GM10266 (cell line): ENCODE measurements at regions not wholly inside any gene's neighbourhood (a gene's known extent, or its start where the extent isn't known, plus 50 kb on each side); places are given as distances from the start of the nearest gene placed in this dataset.

Source experiments
- DNase-seq: peaks from one replicate; pipeline ENCODE4 v3.0.0; 2012; ENCODE audit errors: extremely low spot score
- TF ChIP-seq, protein P1 (sequence below): IDR thresholded peaks from 2 replicates; pipeline ENCODE4 v1.5.1; 2012; ENCODE audit warnings: mild to moderate bottlenecking, low read depth; ENCODE audit not compliant: control insufficient read depth, insufficient read depth; ENCODE audit errors: missing control alignments

DNA sequence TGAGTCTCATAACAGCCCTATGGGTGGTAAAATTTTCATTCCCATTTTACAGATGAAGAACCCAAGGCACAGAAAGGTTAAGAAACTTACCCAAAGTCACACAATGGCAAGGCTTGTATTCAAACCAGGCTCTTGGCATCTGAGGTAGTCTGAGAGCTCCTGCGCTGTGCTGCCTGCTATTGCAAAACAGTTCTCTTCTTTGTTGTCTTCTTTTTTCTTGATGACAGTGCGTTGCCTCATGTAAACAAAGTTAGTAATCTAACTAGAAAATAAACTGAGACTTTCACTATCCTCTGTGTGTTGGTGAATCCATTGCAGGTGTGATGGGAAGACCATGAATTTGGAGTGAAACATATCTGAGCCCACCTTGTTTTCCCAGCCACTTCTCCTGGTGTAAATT lies 240.8 kb downstream of the PTEN start:
- TF ChIP-seq, protein P1, sequence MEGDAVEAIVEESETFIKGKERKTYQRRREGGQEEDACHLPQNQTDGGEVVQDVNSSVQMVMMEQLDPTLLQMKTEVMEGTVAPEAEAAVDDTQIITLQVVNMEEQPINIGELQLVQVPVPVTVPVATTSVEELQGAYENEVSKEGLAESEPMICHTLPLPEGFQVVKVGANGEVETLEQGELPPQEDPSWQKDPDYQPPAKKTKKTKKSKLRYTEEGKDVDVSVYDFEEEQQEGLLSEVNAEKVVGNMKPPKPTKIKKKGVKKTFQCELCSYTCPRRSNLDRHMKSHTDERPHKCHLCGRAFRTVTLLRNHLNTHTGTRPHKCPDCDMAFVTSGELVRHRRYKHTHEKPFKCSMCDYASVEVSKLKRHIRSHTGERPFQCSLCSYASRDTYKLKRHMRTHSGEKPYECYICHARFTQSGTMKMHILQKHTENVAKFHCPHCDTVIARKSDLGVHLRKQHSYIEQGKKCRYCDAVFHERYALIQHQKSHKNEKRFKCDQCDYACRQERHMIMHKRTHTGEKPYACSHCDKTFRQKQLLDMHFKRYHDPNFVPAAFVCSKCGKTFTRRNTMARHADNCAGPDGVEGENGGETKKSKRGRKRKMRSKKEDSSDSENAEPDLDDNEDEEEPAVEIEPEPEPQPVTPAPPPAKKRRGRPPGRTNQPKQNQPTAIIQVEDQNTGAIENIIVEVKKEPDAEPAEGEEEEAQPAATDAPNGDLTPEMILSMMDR, result no peak
- DNase-seq, result no peak

DNA sequence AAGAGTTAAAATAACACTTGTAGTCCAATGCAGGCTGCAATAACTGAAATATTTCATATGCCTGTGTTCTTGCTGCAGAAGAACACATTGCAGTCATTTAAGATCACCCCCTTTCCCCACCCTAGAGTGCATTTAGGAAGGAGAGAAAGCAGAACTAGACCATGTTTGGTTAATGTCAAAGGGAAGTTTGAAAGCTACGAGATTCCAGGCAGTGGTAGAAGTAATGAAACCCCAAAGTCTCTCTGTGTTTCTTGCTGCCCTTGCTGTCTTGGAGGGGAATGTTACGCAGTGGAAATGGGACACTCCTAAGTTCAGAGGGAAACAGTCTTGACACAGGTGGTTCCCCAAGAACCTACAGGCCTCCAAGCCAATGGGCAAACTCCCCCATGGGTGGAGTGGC lies 242.9 kb downstream of the PTEN start:
- DNase-seq, result no peak
- TF ChIP-seq, protein P1, result no peak

DNA sequence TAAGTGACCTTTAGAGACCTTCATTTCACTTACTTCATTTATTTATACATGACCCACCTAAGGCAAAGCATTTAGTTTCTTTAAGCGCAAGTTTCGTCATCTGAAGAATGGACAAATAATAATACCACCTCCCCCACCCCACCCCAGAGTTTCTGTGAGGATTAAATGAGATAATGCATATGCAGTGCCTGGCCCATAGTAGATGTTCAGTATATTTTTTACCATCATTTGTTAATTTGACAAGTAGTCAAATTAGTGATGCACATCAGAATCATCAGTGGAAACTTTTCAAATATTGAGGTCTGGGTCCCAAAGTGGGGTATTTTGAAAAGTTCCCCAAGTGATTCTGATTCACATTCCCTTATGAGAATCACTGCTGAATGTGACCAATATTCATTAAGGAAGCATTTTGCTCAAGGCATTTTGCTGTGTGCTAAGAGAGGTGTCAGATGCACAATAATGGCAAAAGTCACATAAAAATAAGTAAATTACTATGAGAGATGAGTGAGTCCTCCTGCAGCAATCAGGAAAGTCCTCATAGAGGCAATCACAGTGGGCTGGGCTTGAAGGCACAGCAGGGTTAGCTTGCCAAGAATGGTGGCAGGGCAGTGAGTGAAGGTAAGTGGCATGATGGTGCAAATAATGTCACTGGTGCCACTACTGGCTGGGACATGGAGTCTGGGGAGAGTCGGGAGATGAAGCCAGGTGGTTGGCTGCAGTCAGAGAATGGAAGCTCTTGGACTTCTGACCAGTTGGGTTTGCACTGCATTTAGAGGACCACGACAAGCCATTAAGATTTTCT lies 244.1 kb downstream of the PTEN start:
- TF ChIP-seq, protein P1, result no peak
- DNase-seq, result no peak

DNA sequence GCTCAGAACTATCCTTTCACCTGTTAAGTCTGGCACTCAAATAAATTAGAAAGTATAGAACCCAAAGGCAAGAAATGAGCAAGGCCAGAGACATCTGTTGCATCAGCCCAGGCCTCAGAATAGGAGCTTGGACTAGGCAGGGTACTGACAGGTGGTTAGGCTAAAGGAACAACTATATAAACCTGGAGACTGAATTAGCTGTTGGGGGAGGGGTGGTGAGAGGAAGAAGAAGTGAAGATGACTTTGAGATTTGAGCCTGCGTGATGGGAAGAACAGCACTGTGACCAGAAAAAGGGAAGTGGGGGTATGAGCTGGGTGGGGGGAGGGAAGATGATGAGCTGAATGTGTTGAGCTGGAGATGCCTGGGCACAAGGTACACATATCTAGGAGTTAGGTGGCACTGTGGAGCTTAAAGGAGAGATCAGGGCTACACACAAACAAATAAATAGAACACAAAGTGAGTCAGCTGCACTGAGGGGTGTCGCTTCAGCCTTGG lies 244.7 kb downstream of the PTEN start:
- no peak for DNase-seq
- TF ChIP-seq, protein P1, result peak; percentile 40

DNA sequence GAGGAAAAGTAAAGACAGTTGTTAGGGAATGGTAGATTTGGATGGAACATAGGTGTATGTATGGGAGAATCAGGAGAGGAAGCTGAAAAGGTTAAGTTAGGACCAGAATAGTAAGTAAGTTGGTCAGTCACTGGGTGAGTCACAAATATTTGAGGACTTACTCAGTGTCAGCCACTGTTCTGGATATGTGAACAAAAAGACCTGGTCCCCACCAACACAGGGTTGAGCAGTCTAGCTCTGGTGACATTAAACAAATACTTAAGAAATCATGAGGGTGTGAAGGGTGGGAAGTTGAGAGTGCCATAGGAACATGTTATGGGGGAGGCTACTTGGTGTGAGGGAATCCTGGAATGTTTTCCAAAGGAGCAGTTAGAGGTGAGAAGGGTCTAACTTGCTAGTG lies 246.9 kb downstream of the PTEN start:
- TF ChIP-seq, protein P1, result no peak
- DNase-seq, result no peak

DNA sequence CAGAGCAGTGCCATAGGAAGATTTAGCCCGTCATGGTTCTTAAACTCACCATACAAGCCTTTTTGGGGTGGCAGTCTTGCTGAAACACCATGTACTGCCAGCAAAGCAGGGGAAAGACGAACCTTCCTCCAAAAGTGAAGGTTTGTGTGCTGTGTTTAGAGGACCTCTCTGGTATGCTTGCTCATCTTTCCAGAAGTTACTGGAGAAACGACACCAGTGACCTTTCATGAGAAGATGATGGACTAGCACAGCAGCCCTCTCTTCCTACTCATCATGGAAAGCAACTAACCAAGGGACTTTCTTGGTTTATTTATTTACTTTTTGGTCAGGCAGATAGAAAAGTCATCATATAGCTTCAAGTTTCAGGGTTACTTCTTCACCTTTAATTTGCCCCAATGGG lies 247.4 kb downstream of the PTEN start:
- no peak for DNase-seq
- TF ChIP-seq, protein P1, result no peak

DNA sequence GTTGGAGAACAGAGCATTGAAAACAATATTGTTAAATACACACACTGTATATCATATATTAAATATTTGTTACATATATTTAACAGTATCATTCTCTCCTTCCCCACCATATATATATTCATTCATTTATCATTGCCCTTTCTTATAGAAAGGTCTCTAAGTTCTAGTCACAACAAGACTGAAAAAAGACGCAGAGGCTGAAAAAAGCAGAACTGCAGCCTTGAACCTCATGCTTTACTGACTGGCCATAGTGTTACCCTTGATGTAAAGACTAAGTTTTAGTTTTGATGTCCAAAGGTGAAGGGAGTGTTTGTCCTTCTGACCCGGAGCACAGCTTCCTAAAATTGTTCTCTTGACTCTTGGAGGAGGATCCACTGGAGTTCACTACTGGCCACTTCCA lies 247.9 kb downstream of the PTEN start:
- TF ChIP-seq, protein P1, result no peak

More for the DNA sequence above, 247.9 kb downstream of the PTEN start:
- DNase-seq, result no peak
